Endothelial cell of umbilical vein (primary cell): ENCODE measurements at regions not wholly inside any gene's neighbourhood (a gene's known extent, or its start where the extent isn't known, plus 50 kb on each side); places are given as distances from the start of the nearest gene placed in this dataset.

Experiments used
- BruUV-seq: library from RNA; stranded (reverse); fragments of 400-500 nt; replicated peaks from 2 replicates; lab custom pipeline; 2021; lab: Mats Ljungman, UMichigan
- CTCF ChIA-PET: fragments of 300-600, 350-600 bp; sonication (Branson Sonifier 250); formaldehyde crosslinking; loops from one replicate; lab custom pipeline; 2021; ENCODE audit warnings: antibody characterized with exemption, inconsistent platforms; lab: Charles Lee
- POLR2A ChIA-PET: fragments of 300-600, 350-600 bp; sonication (Branson Sonifier 250); formaldehyde crosslinking; loops from one replicate; lab custom pipeline; 2021; ENCODE audit warnings: antibody characterized with exemption, inconsistent platforms; lab: Charles Lee
- DNase-seq: peaks from one replicate; pipeline ENCODE4 v3.0.0-alpha.2; 2011; ENCODE audit warnings: low read depth, low spot score
- FAIRE-seq: peaks from 2 replicates; lab custom pipeline; 2011; peaks lifted over from hg19 to GRCh38; lab: Jason Lieb, UNC
- H2AFZ ChIP-seq: 2 replicates; pipeline ENCODE4 v1.6.0; 2012; ENCODE audit warnings: low read depth, low read length, control low read depth, inconsistent platforms
- H3K27ac ChIP-seq: 2 replicates; pipeline ENCODE4 v1.5.1; 2011; ENCODE audit warnings: low read depth, mild to moderate bottlenecking, control low read depth, low read length, moderate library complexity; ENCODE audit not compliant: insufficient read depth
- H3K27me3 ChIP-seq, 2 experiments: 2 replicates each; pipeline versions ENCODE4 v1.6.0 to v1.6.1; 2011; ENCODE audit warnings: low read length in 2 of 2, mixed read lengths in 1 of 2; ENCODE audit not compliant: control insufficient read depth in 2 of 2, insufficient read depth in 2 of 2
- H3K36me3 ChIP-seq, 2 experiments: 2 replicates in 1 of 2; 3 replicates in 1 of 2; pipeline ENCODE4 v1.5.1; 2011; ENCODE audit warnings: low read length in 2 of 2, mild to moderate bottlenecking in 1 of 2, moderate library complexity in 1 of 2; ENCODE audit not compliant: control insufficient read depth in 2 of 2, insufficient read depth in 2 of 2; ENCODE audit errors: extremely low read depth in 1 of 2
- H3K4me1 ChIP-seq: 3 replicates; pipeline ENCODE4 v1.5.1; 2011; ENCODE audit warnings: mild to moderate bottlenecking, low read length; ENCODE audit not compliant: control insufficient read depth, insufficient read depth; ENCODE audit errors: extremely low read depth
- H3K4me2 ChIP-seq: 2 replicates; pipeline ENCODE4 v1.6.1; 2011; ENCODE audit warnings: low read length, control low read depth, mixed read lengths; ENCODE audit not compliant: insufficient read depth
- H3K4me3 ChIP-seq, 3 experiments: fragments of 200-600 bp in 1 of 3; sonication (generic), shearing (Covaris generic) in 1 of 3; replicated peaks in 1 of 3; 2 replicates each; pipeline ENCODE4 v1.5.1; 2011 to 2016; ENCODE audit warnings: control low read depth in 3 of 3, low read length in 3 of 3, mild to moderate bottlenecking in 2 of 3, inconsistent platforms in 1 of 3, low read depth in 1 of 3, moderate library complexity in 1 of 3; ENCODE audit not compliant: insufficient read depth in 1 of 3
- H3K79me2 ChIP-seq: 2 replicates; pipeline ENCODE4 v1.6.0; 2012; ENCODE audit warnings: low read length, inconsistent platforms; ENCODE audit not compliant: control insufficient read depth, insufficient read depth
- H3K9ac ChIP-seq: replicated peaks from 2 replicates; pipeline ENCODE3; 2011; ENCODE audit warnings: low read length, control low read depth; ENCODE audit not compliant: insufficient read depth; ENCODE audit errors: extremely low read depth
- H3K9me1 ChIP-seq: replicated peaks from 3 replicates; pipeline ENCODE4 v1.6.0; 2011; ENCODE audit warnings: mild to moderate bottlenecking, low read length; ENCODE audit not compliant: control insufficient read depth, insufficient read depth; ENCODE audit errors: extremely low read depth
- H3K9me3 ChIP-seq: replicated peaks from 2 replicates; pipeline ENCODE4 v1.5.1; 2012; ENCODE audit warnings: low read length, inconsistent platforms; ENCODE audit not compliant: control insufficient read depth, insufficient read depth
- H4K20me1 ChIP-seq: replicated peaks from 2 replicates; pipeline ENCODE3; 2011; ENCODE audit warnings: mild to moderate bottlenecking, low read length; ENCODE audit not compliant: control insufficient read depth, insufficient read depth; ENCODE audit errors: extremely low read depth
- EZH2 ChIP-seq: IDR thresholded peaks from 2 replicates; pipeline ENCODE4 v1.6.1; 2012; ENCODE audit warnings: borderline replicate concordance, low read depth, mild to moderate bottlenecking, moderate library complexity, low read length, inconsistent platforms; ENCODE audit not compliant: severe bottlenecking
- FOS ChIP-seq: IDR thresholded peaks from 2 replicates; pipeline ENCODE4 v1.6.1; 2011; ENCODE audit warnings: mild to moderate bottlenecking, low read length, moderate library complexity, borderline replicate concordance; ENCODE audit not compliant: insufficient read depth
- GATA2 ChIP-seq: IDR thresholded peaks from 2 replicates; pipeline ENCODE4 v1.7.0; 2011; ENCODE audit warnings: low read depth, mild to moderate bottlenecking, moderate library complexity, mixed read lengths, low read length; ENCODE audit not compliant: insufficient read length, insufficient read depth
- JUN ChIP-seq: IDR thresholded peaks from 2 replicates; pipeline ENCODE4 v1.6.1; 2011; ENCODE audit warnings: borderline replicate concordance, low read depth; ENCODE audit not compliant: insufficient read length, insufficient read depth
- MYC ChIP-seq: IDR thresholded peaks from one replicate; pipeline ENCODE4 v1.6.1; 2011; ENCODE audit warnings: mild to moderate bottlenecking, low read depth, low read length
- POLR2A ChIP-seq: IDR thresholded peaks from 2 replicates; pipeline ENCODE4 v1.6.1; 2012; ENCODE audit warnings: low read depth, mild to moderate bottlenecking, control low read depth, low read length
- POLR2AphosphoS5 ChIP-seq: IDR thresholded peaks from 2 replicates; pipeline ENCODE4 v1.6.1; 2012; ENCODE audit warnings: low read depth, mild to moderate bottlenecking, control low read depth, low read length, moderate library complexity; ENCODE audit not compliant: insufficient read depth
- dilution Hi-C: fragments of 300-500 bp; cut with MboI; formaldehyde crosslinking; loops from one replicate; pipeline ENCODE4 v1.15.0; 2019; ENCODE audit warnings: low sequenced_read_pairs; ENCODE audit not compliant: extremely low pct_ligation_motif_present
- intact Hi-C: fragments of 100-400 bp; cut with micrococcal nuclease; formaldehyde crosslinking; loops from one replicate; pipeline ENCODE4 v1.10.0; 2022
- TF ChIP-seq, protein P1 (sequence below): IDR thresholded peaks from 2 replicates; pipeline ENCODE4 v1.6.1; 2011; ENCODE audit not compliant: insufficient read depth, insufficient read length
- TF ChIP-seq, protein P2 (sequence below), 2 donors: IDR thresholded peaks; 1 replicate in 1 of 2; 2 replicates in 1 of 2; pipeline ENCODE4 v1.5.1; 2011; ENCODE audit warnings: low read length in 2 of 2, mild to moderate bottlenecking in 2 of 2, moderate library complexity in 2 of 2, control low read depth in 1 of 2, inconsistent platforms in 1 of 2, low read depth in 1 of 2; ENCODE audit not compliant: insufficient read depth in 1 of 2; ENCODE audit errors: extremely low read depth in 1 of 2

DNA sequence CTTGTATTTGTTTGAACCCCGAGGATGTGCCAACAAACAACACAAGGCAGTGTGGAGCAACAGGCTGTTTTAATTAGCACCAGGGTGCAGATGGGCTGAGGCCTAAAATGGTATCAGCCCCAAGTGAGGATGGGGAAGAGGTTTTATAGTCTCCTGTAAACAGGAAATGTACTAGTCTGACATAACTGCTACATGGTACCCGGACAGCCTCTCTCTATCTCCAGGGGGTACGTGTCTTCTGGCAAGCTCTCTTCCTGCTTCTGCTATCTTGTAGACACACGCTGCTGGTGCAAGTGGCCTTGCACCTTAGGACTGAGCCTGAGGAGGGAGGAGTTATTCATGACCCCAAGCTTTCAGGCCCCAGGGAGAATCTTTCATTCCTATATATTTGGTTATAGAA lies 2451.0 kb downstream of the TP53TG3F start:
- POLR2A ChIA-PET = no interaction called here
- dilution Hi-C loops = no loop called here

DNA sequence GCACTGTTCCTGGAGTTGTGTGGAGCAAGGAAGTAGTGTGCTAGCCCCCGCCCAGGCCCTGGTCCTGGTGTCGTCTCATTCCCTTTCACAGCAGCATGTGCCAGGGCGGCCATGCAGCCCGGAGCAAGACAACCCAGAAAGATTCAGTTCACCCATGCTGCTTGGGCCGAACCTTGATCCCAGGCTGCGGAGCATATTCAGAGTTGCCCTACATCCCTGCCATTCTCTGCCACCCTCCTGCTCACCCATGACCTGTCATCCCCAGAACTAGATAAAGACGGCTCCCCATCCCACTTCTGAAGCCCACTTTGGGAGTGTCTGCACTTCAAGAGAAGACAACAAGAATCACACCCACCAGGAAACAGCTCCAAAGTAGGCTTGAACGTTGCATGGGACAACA lies 2452.5 kb downstream of the TP53TG3F start:
- Histone ChIP-seq H3K79me2 (no peaks in the 10 kb centered on the region), H3K9me3 (peaks cover 4% of the 10 kb centered on the region), H3K9me1 (no peaks in the 10 kb centered on the region), H3K4me2 (no peak overlapping the region), H3K27ac (no peak overlapping the region), H3K36me3 (no peaks in the 10 kb centered on the region), H3K27me3 (no peaks in the 10 kb centered on the region), H3K4me1 (no peaks in the 10 kb centered on the region), H2AFZ (no peak overlapping the region), H4K20me1 (no peaks in the 10 kb centered on the region), H3K4me3 (no peak overlapping the region), H3K9ac (no peak overlapping the region)
- no peak for DNase-seq
- BruUV-seq = no TSS peak
- CTCF ChIA-PET = interaction anchor here (0.6 kb wide), 1 partner anchor 13 kb away, joined by 3 read pairs; no protein-coding TSS in a partner anchor
- no peak for FAIRE-seq
- TF ChIP-seq GATA2 (no peak), MYC (no peak), POLR2AphosphoS5 (no peak), EZH2 (no peak), FOS (no peak), POLR2A (no peak), JUN (no peak)
- TF ChIP-seq, protein P1, sequence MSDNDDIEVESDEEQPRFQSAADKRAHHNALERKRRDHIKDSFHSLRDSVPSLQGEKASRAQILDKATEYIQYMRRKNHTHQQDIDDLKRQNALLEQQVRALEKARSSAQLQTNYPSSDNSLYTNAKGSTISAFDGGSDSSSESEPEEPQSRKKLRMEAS = no peak
- TF ChIP-seq, protein P2, sequence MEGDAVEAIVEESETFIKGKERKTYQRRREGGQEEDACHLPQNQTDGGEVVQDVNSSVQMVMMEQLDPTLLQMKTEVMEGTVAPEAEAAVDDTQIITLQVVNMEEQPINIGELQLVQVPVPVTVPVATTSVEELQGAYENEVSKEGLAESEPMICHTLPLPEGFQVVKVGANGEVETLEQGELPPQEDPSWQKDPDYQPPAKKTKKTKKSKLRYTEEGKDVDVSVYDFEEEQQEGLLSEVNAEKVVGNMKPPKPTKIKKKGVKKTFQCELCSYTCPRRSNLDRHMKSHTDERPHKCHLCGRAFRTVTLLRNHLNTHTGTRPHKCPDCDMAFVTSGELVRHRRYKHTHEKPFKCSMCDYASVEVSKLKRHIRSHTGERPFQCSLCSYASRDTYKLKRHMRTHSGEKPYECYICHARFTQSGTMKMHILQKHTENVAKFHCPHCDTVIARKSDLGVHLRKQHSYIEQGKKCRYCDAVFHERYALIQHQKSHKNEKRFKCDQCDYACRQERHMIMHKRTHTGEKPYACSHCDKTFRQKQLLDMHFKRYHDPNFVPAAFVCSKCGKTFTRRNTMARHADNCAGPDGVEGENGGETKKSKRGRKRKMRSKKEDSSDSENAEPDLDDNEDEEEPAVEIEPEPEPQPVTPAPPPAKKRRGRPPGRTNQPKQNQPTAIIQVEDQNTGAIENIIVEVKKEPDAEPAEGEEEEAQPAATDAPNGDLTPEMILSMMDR (IDR thresholded peaks at IDR 0.05; ENCODE audit: extremely low read depth in 1 of 2, insufficient read depth in 1 of 2, low read depth in 1 of 2, low read length in 2 of 2) = no peak
- POLR2A ChIA-PET = no interaction called here
- intact Hi-C loops = no loop called here
- dilution Hi-C loops = no loop called here

More for the DNA sequence above, 2451.0 kb downstream of the TP53TG3F start:
- no peaks in the 10 kb centered on the region for H3K9me1 ChIP-seq
- intact Hi-C loops = no loop called here
- H3K4me2 ChIP-seq = no peak overlapping the region
- H3K4me3 ChIP-seq = no peak overlapping the region
- H3K27me3 ChIP-seq = no peaks in the 10 kb centered on the region
- no peak overlapping the region for H2AFZ ChIP-seq
- BruUV-seq = no TSS peak
- H3K36me3 ChIP-seq = no peaks in the 10 kb centered on the region
- no peak for DNase-seq
- no peaks in the 10 kb centered on the region for H4K20me1 ChIP-seq
- CTCF ChIA-PET = no interaction called here
- FAIRE-seq = no peak
- no peaks in the 10 kb centered on the region for H3K4me1 ChIP-seq
- no peak overlapping the region for H3K9ac ChIP-seq
- no peaks in the 10 kb centered on the region for H3K79me2 ChIP-seq
- TF ChIP-seq POLR2AphosphoS5 (no peak), POLR2A (no peak), GATA2 (no peak), JUN (no peak)
- TF ChIP-seq, protein P2 (IDR thresholded peaks at IDR 0.05; ENCODE audit: extremely low read depth in 1 of 2, insufficient read depth in 1 of 2, low read depth in 1 of 2, low read length in 2 of 2) = no peak
- no peak overlapping the region for H3K27ac ChIP-seq
- peaks cover 5% of the 10 kb centered on the region for H3K9me3 ChIP-seq
